ENCODE measurements at regions not wholly inside any gene's neighbourhood (a gene's known extent, or its start where the extent isn't known, plus 50 kb on each side); places are given as distances from the start of the nearest gene placed in this dataset.

DNA sequence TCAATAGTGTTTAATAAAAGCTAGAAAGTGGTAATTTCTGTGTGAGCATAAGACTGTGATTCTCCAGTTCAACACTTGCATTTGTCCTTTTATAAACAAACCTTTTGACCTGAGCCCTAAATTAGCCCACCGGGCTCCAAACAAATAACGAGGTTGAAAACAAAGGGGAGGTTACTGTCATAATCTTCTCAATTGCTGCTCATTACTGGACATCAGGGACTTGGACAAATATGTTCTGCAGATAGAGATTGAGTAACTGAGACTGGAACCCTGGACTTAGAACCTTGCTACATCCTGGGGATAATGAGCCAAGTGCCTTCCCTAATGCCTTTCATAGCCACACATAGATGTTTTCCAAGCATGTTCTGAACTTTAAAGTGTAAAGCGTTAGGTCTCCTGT is 84.2 kb upstream of the PCSK2 start:
- TF ChIP-seq, protein P1, sequence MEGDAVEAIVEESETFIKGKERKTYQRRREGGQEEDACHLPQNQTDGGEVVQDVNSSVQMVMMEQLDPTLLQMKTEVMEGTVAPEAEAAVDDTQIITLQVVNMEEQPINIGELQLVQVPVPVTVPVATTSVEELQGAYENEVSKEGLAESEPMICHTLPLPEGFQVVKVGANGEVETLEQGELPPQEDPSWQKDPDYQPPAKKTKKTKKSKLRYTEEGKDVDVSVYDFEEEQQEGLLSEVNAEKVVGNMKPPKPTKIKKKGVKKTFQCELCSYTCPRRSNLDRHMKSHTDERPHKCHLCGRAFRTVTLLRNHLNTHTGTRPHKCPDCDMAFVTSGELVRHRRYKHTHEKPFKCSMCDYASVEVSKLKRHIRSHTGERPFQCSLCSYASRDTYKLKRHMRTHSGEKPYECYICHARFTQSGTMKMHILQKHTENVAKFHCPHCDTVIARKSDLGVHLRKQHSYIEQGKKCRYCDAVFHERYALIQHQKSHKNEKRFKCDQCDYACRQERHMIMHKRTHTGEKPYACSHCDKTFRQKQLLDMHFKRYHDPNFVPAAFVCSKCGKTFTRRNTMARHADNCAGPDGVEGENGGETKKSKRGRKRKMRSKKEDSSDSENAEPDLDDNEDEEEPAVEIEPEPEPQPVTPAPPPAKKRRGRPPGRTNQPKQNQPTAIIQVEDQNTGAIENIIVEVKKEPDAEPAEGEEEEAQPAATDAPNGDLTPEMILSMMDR (IDR thresholded peaks at IDR 0.05), result no peak
- TF ChIP-seq POLR2AphosphoS5 (IDR thresholded peaks at IDR 0.05) (no peak), EP300 (IDR thresholded peaks at IDR 0.05) (no peak), POLR2A (IDR thresholded peaks at IDR 0.05) (no peak)
